DND-41 (cell line): ENCODE measurements at regions not wholly inside any gene's neighbourhood (a gene's known extent, or its start where the extent isn't known, plus 50 kb on each side); places are given as distances from the start of the nearest gene placed in this dataset.

Source experiments
- ATAC-seq: fragments of 200-7000 bp; cut with Tn5 transposase; 3 replicates; pipeline ENCODE4 v1.9.1; 2021; ENCODE audit warnings: low read depth; ENCODE audit not compliant: insufficient read depth
- DNase-seq: peaks from one replicate; pipeline ENCODE4 v3.0.0-alpha.2; 2020
- H2AFZ ChIP-seq: 2 replicates; pipeline ENCODE4 v1.6.0; 2012; ENCODE audit warnings: low read depth, low read length
- H3K27ac ChIP-seq: 2 replicates; pipeline ENCODE4 v1.5.1; 2012; ENCODE audit warnings: low read length, inconsistent platforms
- H3K27me3 ChIP-seq: fragments of 200-600 bp; sonication (generic); 2 replicates; pipeline ENCODE4 v1.6.0; 2012; ENCODE audit warnings: low read length, mild to moderate bottlenecking, inconsistent platforms; ENCODE audit not compliant: insufficient read depth, poor library complexity
- H3K36me3 ChIP-seq: 2 replicates; pipeline ENCODE4 v1.5.1; 2012; ENCODE audit warnings: low read length, inconsistent platforms; ENCODE audit not compliant: insufficient read depth
- H3K4me1 ChIP-seq: 2 replicates; pipeline ENCODE4 v1.5.1; 2012; ENCODE audit warnings: mild to moderate bottlenecking, low read length; ENCODE audit not compliant: insufficient read depth
- H3K4me2 ChIP-seq: 2 replicates; pipeline ENCODE4 v1.6.0; 2012; ENCODE audit warnings: mild to moderate bottlenecking, moderate library complexity, low read length, inconsistent platforms; ENCODE audit not compliant: insufficient read depth
- H3K4me3 ChIP-seq, 2 experiments: fragments of 200-600 bp in 1 of 2; shearing (Covaris generic) in 1 of 2; 2 replicates each; pipeline ENCODE4 v1.5.1; 2012 to 2016; ENCODE audit warnings: inconsistent platforms in 2 of 2, low read length in 2 of 2, mild to moderate bottlenecking in 2 of 2, low read depth in 1 of 2, moderate library complexity in 1 of 2
- H3K79me2 ChIP-seq: 2 replicates; pipeline ENCODE4 v1.6.0; 2012; ENCODE audit warnings: low read length, inconsistent platforms; ENCODE audit not compliant: insufficient read depth
- H3K9ac ChIP-seq: 2 replicates; pipeline ENCODE4 v1.6.0; 2012; ENCODE audit warnings: low read depth, mild to moderate bottlenecking, inconsistent platforms, low read length, moderate library complexity
- H3K9me3 ChIP-seq: 2 replicates; pipeline ENCODE4 v1.5.1; 2012; ENCODE audit warnings: low read length, moderate library complexity, mild to moderate bottlenecking, inconsistent platforms; ENCODE audit not compliant: insufficient read depth, severe bottlenecking
- H4K20me1 ChIP-seq: 2 replicates; pipeline ENCODE4 v1.6.0; 2012; ENCODE audit warnings: low read length; ENCODE audit not compliant: insufficient read depth
- CTCF ChIP-seq: IDR thresholded peaks from 2 replicates; pipeline ENCODE4 v1.5.1; 2012; ENCODE audit warnings: borderline replicate concordance, low read length, moderate library complexity, mild to moderate bottlenecking; ENCODE audit not compliant: poor library complexity, severe bottlenecking; ENCODE audit errors: extremely low read depth
- EZH2 ChIP-seq: IDR thresholded peaks from 3 replicates; pipeline ENCODE4 v1.6.1; 2012; ENCODE audit warnings: borderline replicate concordance, low read depth, mild to moderate bottlenecking, moderate library complexity, low read length, inconsistent platforms; ENCODE audit not compliant: severe bottlenecking

- no peak for ATAC-seq
- Histone ChIP-seq H3K4me1 (no peaks in the 10 kb centered on the region), H2AFZ (no peak overlapping the region), H3K4me3 (no peak overlapping the region), H3K9me3 (no peaks in the 10 kb centered on the region), H3K27me3 (no peaks in the 10 kb centered on the region), H3K9ac (no peak overlapping the region), H4K20me1 (no peaks in the 10 kb centered on the region), H3K36me3 (no peaks in the 10 kb centered on the region), H3K27ac (no peak overlapping the region), H3K79me2 (no peaks in the 10 kb centered on the region), H3K4me2 (no peak overlapping the region)
- DNase-seq: no peak
- no peak for TF ChIP-seq EZH2
- TF ChIP-seq CTCF: no peak
Observed at GRCh38 chr9:34809504-34810186, 99.7 kb upstream of the CCL21 start.

- no peak overlapping the region for H3K4me2 ChIP-seq
- H3K9me3 ChIP-seq: no peaks in the 10 kb centered on the region
- DNase-seq: no peak
- H4K20me1 ChIP-seq: no peaks in the 10 kb centered on the region
- no peak for ATAC-seq
- H3K4me3 ChIP-seq: no peak overlapping the region
- no peak for TF ChIP-seq CTCF
- no peak for TF ChIP-seq EZH2
- H3K36me3 ChIP-seq: no peaks in the 10 kb centered on the region
- H3K79me2 ChIP-seq: no peaks in the 10 kb centered on the region
- H2AFZ ChIP-seq: no peak overlapping the region
- H3K9ac ChIP-seq: no peak overlapping the region
- no peaks in the 10 kb centered on the region for H3K27me3 ChIP-seq
- no peak overlapping the region for H3K27ac ChIP-seq
- no peaks in the 10 kb centered on the region for H3K4me1 ChIP-seq
Observed at GRCh38 chr9:34802916-34803315, 93.0 kb upstream of the CCL21 start.

GRCh38 chr9:34797367-34797766 lies 87.4 kb upstream of the CCL21 start:
- Histone ChIP-seq H3K9ac (no peak overlapping the region), H3K36me3 (no peaks in the 10 kb centered on the region), H2AFZ (no peak overlapping the region), H3K4me2 (no peak overlapping the region), H3K27me3 (no peaks in the 10 kb centered on the region), H3K4me3 (no peak overlapping the region), H3K9me3 (no peaks in the 10 kb centered on the region), H3K79me2 (no peaks in the 10 kb centered on the region), H3K27ac (no peak overlapping the region), H3K4me1 (no peaks in the 10 kb centered on the region), H4K20me1 (no peaks in the 10 kb centered on the region)
- DNase-seq: no peak
- ATAC-seq: no peak
- no peak for TF ChIP-seq CTCF
- TF ChIP-seq EZH2: no peak
